HEK293T (cell line): ENCODE measurements at regions not wholly inside any gene's neighbourhood (a gene's known extent, or its start where the extent isn't known, plus 50 kb on each side); places are given as distances from the start of the nearest gene placed in this dataset.

Experiments
- ARNT ChIP-seq: fragments of 450-650 bp; IDR thresholded peaks from 2 replicates; pipeline ENCODE4 v1.6.1; 2017; ENCODE audit warnings: mild to moderate bottlenecking
- BHLHE40 ChIP-seq: fragments of 450-650 bp; IDR thresholded peaks from 2 replicates; pipeline ENCODE4 v1.6.1; 2016; ENCODE audit warnings: mild to moderate bottlenecking, moderate library complexity, borderline replicate concordance
- CTBP1 ChIP-seq: fragments of 450-650 bp; IDR thresholded peaks from 2 replicates; pipeline ENCODE4 v1.6.1; 2016; ENCODE audit warnings: borderline replicate concordance
- ELF4 ChIP-seq: fragments of 450-650 bp; IDR thresholded peaks from 2 replicates; pipeline ENCODE4 v1.6.1; 2017; ENCODE audit warnings: antibody characterized with exemption
- FOXA1 ChIP-seq: fragments of 450-650 bp; IDR thresholded peaks from 2 replicates; pipeline ENCODE4 v1.6.1; 2016; ENCODE audit warnings: mild to moderate bottlenecking
- FOXM1 ChIP-seq: fragments of 450-650 bp; IDR thresholded peaks from 2 replicates; pipeline ENCODE4 v1.6.1; 2017; ENCODE audit warnings: mild to moderate bottlenecking, borderline replicate concordance
- LEF1 ChIP-seq: fragments of 450-650 bp; IDR thresholded peaks from 2 replicates; pipeline ENCODE4 v1.6.1; 2017; ENCODE audit warnings: mild to moderate bottlenecking, borderline replicate concordance
- PKNOX1 ChIP-seq: fragments of 450-650 bp; IDR thresholded peaks from 2 replicates; pipeline ENCODE4 v1.6.1; 2016
- SP1 ChIP-seq: fragments of 450-650 bp; IDR thresholded peaks from 2 replicates; pipeline ENCODE4 v1.6.1; 2017
- SUZ12 ChIP-seq: fragments of 450-650 bp; IDR thresholded peaks from 2 replicates; pipeline ENCODE4 v1.6.1; 2016; ENCODE audit warnings: mild to moderate bottlenecking
- TARDBP ChIP-seq: fragments of 450-650 bp; IDR thresholded peaks from 2 replicates; pipeline ENCODE4 v1.6.1; 2016

- no peak for TF ChIP-seq SUZ12
- TF ChIP-seq FOXA1, result no peak
- TF ChIP-seq TARDBP, result no peak
- no peak for TF ChIP-seq LEF1
- no peak for TF ChIP-seq FOXM1
- no peak for TF ChIP-seq ARNT
- no peak for TF ChIP-seq SP1
- TF ChIP-seq PKNOX1, result no peak
- no peak for TF ChIP-seq CTBP1
- no peak for TF ChIP-seq ELF4
- TF ChIP-seq BHLHE40, result no peak
Measured at GRCh38 chr11:106179048-106179447, 101.6 kb downstream of the AASDHPPT start.
